ENCODE measurements at regions not wholly inside any gene's neighbourhood (a gene's known extent, or its start where the extent isn't known, plus 50 kb on each side); places are given as distances from the start of the nearest gene placed in this dataset.

DNA sequence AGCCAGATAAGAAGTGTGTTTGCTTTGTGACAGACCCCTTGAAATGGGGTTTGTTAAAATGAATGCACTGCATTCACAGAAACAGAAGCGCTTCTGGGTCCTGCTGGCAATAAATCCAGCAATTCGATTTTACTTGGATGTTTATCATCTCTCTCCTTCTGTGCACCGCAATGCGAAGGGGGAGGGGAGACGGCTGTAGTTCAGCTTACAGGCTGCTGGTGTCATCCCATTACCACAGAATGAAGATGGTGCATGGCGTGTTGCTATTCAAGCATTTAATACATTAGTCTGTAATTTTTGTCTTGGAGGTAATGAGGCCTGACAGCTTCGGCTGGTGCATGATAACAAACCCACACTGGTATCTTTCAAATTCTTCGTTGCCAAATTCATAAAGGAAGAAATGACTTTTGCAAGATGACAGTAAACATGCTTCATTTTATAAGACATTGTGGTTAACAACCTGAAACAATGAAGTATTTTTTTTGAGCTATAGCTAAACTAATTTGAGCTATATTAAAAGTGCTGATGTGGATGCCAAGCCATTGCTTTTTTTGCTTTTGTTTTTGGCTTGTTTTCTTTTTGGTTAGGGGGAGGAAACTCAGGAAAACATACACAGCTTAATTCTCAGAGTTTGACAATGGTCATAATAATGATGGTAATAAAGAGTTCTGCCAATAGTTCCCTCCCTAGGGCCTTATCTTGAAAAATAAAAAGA lies 418.3 kb downstream of the OTOL1 start:
- CTCF ChIA-PET = interaction anchor here (0.6 kb wide), 1 partner anchor 554 kb away, joined by 4 read pairs; no protein-coding TSS in a partner anchor
- no peak overlapping the region for H3K4me3 ChIP-seq (ENCODE audit: low read depth, low read length, poor library complexity, severe bottlenecking)

DNA sequence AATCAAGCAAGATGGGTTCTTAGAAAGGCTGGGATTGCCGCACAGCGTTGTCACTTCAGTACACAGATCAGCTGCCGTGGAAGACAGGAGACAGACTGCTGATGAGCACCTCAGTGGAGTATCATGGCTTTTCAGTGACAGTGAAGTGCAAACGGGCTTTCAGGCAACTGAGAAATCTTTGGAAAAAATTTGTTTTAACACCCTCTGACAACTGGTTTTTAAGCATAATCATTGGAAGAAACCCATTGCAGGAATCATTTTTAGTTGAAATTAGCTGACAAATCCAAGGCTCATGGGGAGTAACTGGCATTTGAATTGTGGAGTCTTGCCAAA lies 418.8 kb downstream of the OTOL1 start:
- no TSS peak for BruUV-seq (replicated peaks)
- ChIA-PET CTCF (interaction anchor here (0.5 kb wide), 1 partner anchor 340 kb away, joined by 3 read pairs; no protein-coding TSS in a partner anchor), POLR2A (ENCODE audit: low non-redundant PET) (no interaction called here)
- TF ChIP-seq EZH2 (IDR thresholded peaks at IDR 0.05; ENCODE audit: borderline replicate concordance, low read depth, low read length, poor library complexity, severe bottlenecking) = no peak
- TF ChIP-seq, protein P1, sequence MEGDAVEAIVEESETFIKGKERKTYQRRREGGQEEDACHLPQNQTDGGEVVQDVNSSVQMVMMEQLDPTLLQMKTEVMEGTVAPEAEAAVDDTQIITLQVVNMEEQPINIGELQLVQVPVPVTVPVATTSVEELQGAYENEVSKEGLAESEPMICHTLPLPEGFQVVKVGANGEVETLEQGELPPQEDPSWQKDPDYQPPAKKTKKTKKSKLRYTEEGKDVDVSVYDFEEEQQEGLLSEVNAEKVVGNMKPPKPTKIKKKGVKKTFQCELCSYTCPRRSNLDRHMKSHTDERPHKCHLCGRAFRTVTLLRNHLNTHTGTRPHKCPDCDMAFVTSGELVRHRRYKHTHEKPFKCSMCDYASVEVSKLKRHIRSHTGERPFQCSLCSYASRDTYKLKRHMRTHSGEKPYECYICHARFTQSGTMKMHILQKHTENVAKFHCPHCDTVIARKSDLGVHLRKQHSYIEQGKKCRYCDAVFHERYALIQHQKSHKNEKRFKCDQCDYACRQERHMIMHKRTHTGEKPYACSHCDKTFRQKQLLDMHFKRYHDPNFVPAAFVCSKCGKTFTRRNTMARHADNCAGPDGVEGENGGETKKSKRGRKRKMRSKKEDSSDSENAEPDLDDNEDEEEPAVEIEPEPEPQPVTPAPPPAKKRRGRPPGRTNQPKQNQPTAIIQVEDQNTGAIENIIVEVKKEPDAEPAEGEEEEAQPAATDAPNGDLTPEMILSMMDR (conservative IDR thresholded peaks at IDR 0.05; ENCODE audit: low read depth, low read length) = no peak
- peak overlapping the region; percentile 51 for H3K27ac ChIP-seq (ENCODE audit: low read depth, low read length, poor library complexity, severe bottlenecking)
- peaks cover 6% of the 10 kb centered on the region for H3K9me3 ChIP-seq (ENCODE audit: low read depth, low read length, poor library complexity, severe bottlenecking)
- H3K36me3 ChIP-seq (ENCODE audit: insufficient read depth, low read length, poor library complexity, severe bottlenecking) = no peaks in the 10 kb centered on the region
- DNase-seq (ENCODE audit: low spot score) = peak; percentile 49
- H3K4me1 ChIP-seq (ENCODE audit: insufficient read depth, low read length, poor library complexity, severe bottlenecking) = peaks cover 25% of the 10 kb centered on the region
- H3K4me3 ChIP-seq (ENCODE audit: low read depth, low read length, poor library complexity, severe bottlenecking) = no peak overlapping the region
- H3K27me3 ChIP-seq (replicated peaks; ENCODE audit: insufficient read depth, low read depth, low read length, poor library complexity) = no peaks in the 10 kb centered on the region
- intact Hi-C loops (cut with micrococcal nuclease; ENCODE audit: unreplicated experiment) = loop anchor here (1.0 to 10.0 kb wide), 6 partner anchors 173 to 1699 kb away; no protein-coding TSS in a partner anchor

More for the DNA sequence above, 418.3 kb downstream of the OTOL1 start:
- intact Hi-C loops (cut with micrococcal nuclease; ENCODE audit: unreplicated experiment) = loop anchor here (1.0 to 10.0 kb wide), 8 partner anchors 63 to 1700 kb away; no protein-coding TSS in a partner anchor
- no TSS peak for BruUV-seq (replicated peaks)
- Histone ChIP-seq H3K9me3 (ENCODE audit: low read depth, low read length, poor library complexity, severe bottlenecking) (peaks cover under 1% of the 10 kb centered on the region), H3K27me3 (replicated peaks; ENCODE audit: insufficient read depth, low read depth, low read length, poor library complexity) (no peaks in the 10 kb centered on the region), H3K27ac (ENCODE audit: low read depth, low read length, poor library complexity, severe bottlenecking) (peak overlapping the region; percentile 51), H3K36me3 (ENCODE audit: insufficient read depth, low read length, poor library complexity, severe bottlenecking) (no peaks in the 10 kb centered on the region), H3K4me1 (ENCODE audit: insufficient read depth, low read length, poor library complexity, severe bottlenecking) (peaks cover 25% of the 10 kb centered on the region)
- POLR2A ChIA-PET (ENCODE audit: low non-redundant PET) = no interaction called here
- no peak for TF ChIP-seq EZH2 (IDR thresholded peaks at IDR 0.05; ENCODE audit: borderline replicate concordance, low read depth, low read length, poor library complexity, severe bottlenecking)
- TF ChIP-seq, protein P1 (conservative IDR thresholded peaks at IDR 0.05; ENCODE audit: low read depth, low read length) = peak; percentile 88
- DNase-seq (ENCODE audit: low spot score) = peak; percentile 90

DNA sequence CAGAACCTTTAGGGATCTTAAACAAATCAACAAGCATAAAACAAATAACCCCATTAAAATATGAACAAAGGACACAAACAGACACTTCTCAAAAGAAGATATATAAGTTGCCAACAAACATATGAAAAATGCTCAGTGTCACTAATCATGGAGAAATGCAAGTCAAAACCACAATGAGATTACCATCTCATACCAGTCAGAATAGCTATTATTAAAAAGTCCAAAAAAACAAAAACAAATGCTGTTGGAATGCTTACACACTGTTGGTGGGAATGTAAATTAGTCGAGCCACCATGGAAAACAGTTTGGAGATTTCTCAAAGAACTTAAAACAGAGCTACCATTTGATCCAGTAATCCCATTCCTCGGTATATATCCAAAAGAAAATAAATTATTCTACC lies 423.6 kb downstream of the OTOL1 start:
- ChIA-PET POLR2A (ENCODE audit: low non-redundant PET) (no interaction called here), CTCF (no interaction called here)
- TF ChIP-seq, protein P1 (conservative IDR thresholded peaks at IDR 0.05; ENCODE audit: low read depth, low read length) = no peak
- no peak for TF ChIP-seq EZH2 (IDR thresholded peaks at IDR 0.05; ENCODE audit: borderline replicate concordance, low read depth, low read length, poor library complexity, severe bottlenecking)
- BruUV-seq (replicated peaks) = no TSS peak
- no peaks in the 10 kb centered on the region for H3K36me3 ChIP-seq (ENCODE audit: insufficient read depth, low read length, poor library complexity, severe bottlenecking)
- no peak overlapping the region for H3K4me3 ChIP-seq (ENCODE audit: low read depth, low read length, poor library complexity, severe bottlenecking)
- no peaks in the 10 kb centered on the region for H3K27me3 ChIP-seq (replicated peaks; ENCODE audit: insufficient read depth, low read depth, low read length, poor library complexity)
- peaks cover 7% of the 10 kb centered on the region for H3K9me3 ChIP-seq (ENCODE audit: low read depth, low read length, poor library complexity, severe bottlenecking)
- intact Hi-C loops (cut with micrococcal nuclease; ENCODE audit: unreplicated experiment) = no loop called here
- no peak for DNase-seq (ENCODE audit: low spot score)
- H3K27ac ChIP-seq (ENCODE audit: low read depth, low read length, poor library complexity, severe bottlenecking) = no peak overlapping the region
- H3K4me1 ChIP-seq (ENCODE audit: insufficient read depth, low read length, poor library complexity, severe bottlenecking) = peaks cover 11% of the 10 kb centered on the region

Measured in A673 (cell line).